GM18519 (cell line): ENCODE measurements at regions not wholly inside any gene's neighbourhood (a gene's known extent, or its start where the extent isn't known, plus 50 kb on each side); places are given as distances from the start of the nearest gene placed in this dataset.
"Not testable (repeated sequence)": the region's sequence is repeated elsewhere in the genome, so short reads cannot be mapped to it uniquely, and the experiment has no call there.

ENCODE experiments used
- ATAC-seq: cut with Tn5 transposase; IDR thresholded peaks from one replicate; pipeline ENCODE4 v1.9.1; 2021; ENCODE audit warnings: mild to moderate bottlenecking, moderate library complexity; ENCODE audit not compliant: unreplicated experiment, low FRiP score

DNA sequence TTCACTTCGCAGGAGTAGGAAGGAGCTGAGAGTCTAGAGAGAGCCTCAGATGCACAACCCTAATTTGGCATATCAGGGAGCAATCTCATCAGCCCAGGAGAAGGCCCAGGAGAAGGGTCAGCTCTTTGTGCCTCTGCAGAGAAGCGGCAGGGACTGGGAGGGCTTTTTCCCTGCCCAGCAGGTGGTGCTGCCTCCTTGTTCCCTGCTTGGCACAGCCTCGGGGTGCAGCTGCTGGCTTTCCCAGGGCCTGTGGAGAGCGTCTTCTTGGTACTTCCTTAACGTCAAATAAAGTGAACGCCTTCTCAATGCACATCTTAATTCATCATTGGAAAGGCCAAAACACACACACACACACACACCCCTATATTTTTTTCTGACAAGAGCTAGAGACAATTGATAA is 519.3 kb downstream of the GOLGA6L6 start:
- not testable (repeated sequence) for ATAC-seq

DNA sequence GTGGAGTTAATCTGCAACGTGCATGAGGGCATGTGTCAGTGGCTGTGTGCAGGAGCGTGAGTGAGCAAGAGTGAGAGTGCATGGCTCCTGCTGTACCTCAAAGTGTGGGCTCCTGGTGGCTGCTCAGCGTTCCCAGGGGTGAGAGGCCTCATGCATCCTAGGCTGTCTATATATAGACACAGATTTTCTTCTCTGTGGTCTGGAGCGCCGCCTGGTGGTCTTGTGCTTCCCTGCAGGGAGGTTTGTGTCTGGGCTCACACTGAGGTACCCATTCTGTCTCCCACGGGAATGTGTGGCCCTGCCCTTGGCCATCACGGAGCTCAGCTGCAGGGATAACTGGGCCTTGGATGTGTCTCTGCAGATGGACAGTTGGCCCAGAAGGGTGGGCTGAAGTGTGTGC is 520.2 kb downstream of the GOLGA6L6 start:
- ATAC-seq = not testable (repeated sequence)

DNA sequence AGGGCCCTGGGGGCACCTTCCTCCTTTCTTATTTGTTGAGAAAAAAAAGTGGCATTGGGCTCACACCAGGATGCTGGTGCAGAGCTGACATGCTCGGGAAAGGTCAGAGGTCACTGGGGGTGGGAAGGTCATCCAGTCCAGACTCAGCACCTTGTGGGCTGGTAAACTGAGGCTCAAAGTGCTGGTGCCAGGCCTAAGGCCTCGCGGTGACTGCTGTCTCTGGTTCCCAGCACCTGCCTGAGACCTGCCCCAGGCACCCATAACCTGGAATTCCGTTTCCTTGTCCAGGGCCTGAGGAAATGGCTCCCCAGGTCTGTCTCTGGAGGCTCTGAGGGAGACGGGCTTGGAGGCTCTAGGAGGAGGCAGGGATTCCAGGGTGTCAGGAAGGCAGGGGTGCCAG is 521.0 kb downstream of the GOLGA6L6 start:
- ATAC-seq = not testable (repeated sequence)

DNA sequence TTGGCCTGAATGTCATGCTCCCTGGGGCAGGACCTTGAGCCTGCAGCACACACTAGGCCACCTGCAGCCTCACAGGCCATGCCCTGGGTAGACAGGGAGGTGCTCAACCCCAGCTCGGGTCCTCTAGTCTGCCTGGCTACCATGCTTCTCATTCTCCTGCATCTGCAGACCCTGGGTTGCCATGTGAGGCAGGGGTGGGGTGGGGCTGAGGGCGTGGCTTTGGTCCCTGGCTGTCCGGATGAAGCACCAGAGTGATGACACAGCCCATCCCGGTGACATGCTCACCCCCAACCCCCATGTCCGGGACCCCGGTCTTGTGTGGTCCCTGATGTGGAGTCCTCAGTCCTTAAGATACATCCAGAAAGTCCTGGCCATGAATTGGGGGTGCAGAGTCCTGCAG is 521.8 kb downstream of the GOLGA6L6 start:
- not testable (repeated sequence) for ATAC-seq

DNA sequence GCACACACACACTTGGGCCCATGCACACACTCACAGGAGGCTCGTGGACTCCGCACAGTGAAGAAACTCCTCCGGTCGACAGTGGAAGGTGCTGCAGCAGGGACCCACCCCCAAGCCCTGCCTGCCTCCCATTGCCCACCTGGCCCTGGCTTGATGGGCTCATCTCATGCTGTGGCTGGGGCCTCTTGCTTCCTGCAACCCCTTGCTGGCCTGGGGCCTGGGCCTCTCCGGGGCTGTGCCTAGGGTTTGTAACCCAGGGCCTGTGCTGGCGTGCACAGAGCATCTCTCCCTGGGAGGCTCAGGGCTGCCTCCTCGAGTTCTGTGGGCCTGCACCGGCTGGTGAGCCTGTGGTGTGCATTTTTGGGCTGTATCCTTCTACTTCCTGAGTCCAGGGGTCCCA is 524.0 kb downstream of the GOLGA6L6 start:
- not testable (repeated sequence) for ATAC-seq

DNA sequence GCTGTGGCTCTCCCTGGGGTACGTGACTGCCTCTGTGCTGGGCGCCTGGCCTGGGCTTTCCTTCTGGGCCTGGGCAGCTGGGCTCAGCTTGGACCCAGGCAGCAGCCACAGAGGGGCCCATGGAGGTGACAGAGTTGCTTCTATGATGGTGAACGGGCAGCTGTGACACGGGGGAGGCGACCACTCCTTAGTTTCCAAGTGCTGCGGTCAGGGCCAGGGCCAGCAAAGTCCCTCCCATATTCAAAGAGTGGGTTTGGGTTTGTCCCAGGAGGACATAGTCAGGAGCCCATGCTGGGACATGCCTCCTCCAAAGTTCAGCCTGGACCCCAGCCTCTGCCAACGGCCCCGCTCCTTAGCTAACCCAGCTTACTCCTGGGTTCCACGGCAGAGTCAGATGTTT is 524.7 kb downstream of the GOLGA6L6 start:
- ATAC-seq = not testable (repeated sequence)

DNA sequence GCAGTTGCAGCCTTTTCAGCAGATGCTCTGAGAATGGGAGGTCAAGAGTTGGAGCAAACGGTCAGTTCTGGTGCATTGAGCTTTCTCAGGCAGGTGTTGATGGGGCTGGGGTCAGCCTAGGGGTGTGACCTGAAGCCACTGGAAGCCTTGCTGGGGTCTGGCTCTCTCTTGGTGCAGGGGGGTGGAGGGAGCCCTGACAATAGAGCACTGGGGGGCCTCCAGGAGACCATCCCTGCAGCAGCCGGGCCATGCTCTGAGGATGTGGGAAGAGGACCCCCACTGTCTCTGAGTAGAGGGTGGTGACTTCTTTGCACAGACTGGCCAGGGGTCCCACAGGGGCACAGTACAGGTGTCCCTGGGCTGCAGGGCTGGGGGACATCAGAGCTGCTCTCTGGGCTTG is 528.8 kb downstream of the GOLGA6L6 start:
- not testable (repeated sequence) for ATAC-seq

DNA sequence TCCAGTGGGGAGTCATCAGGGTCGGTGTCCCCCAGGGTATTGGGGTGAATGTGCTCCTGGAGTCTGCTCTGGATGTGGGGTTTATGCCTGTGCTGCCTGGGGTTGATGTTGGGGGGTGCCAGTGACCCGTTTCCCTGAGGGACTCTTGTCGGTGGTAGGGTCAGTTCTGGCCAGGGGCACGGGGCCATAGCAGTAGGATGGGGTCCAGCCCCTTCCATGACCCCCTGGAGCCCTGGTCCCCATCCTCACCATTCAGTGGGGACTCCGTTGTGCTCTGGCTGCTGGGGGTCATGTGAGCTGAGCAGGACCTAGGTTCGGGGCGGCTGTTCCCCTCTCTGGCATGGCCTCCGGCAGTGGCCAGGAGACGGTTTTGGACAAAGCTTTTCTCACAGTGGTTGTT is 530.8 kb downstream of the GOLGA6L6 start:
- ATAC-seq = not testable (repeated sequence)

DNA sequence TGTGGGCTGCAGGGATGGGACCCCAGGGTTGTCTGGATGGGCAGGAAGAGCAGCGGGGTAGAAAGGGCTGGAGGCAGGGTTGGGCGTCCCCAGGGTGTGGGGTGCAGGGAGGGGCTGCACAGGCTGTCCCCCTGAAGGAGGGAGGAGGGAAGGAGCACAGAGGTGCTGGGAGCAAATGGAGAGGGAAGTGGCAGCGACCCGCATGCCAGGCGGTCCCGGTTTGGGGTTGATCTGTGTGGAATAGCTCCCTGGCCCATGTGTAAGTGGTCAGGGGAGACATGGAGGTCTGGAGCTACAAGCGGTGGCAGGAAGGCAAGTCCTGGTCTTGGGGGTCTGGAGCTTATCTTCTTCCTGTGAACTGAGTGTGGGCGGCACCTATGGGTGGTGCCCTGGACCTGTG is 532.0 kb downstream of the GOLGA6L6 start:
- not testable (repeated sequence) for ATAC-seq

DNA sequence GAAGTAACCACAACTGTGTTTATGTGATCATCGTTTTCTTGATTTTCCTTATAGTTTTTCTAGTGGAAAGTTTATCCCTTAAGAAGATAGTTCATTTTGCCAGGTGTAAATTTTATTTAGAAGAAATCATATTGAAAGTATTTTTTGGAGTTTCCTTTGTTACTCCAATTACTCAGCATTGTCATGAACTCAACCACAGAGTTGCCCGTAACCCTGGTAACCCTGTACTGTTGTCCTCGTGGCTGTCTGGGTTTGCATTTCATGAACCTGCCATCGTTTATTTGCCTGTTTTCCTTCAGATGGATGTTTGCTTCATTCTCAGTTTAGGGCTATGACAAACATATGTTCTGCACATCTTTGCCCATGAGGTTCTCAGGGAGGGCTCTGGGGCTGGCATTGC is 534.3 kb downstream of the GOLGA6L6 start:
- ATAC-seq = not testable (repeated sequence)

DNA sequence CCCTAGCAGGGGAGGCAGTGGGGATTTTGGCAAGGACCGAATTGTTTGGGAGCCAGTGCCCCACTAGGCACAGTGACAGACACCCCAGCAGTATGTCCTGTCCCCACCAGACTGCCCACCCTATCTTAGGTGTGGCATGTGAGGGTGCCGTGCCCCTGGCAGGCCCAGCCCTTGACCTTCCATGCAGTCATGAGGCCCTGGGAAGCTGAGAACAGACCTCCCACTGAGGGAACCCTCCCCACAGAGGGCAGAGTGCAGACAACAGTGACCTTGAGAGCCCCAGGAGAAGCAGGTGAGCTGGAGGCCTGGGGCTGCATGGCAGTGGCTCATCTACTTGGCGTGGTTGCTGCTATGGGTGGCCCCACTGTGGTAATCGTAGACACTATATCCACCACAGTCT is 538.1 kb downstream of the GOLGA6L6 start:
- ATAC-seq = not testable (repeated sequence)

DNA sequence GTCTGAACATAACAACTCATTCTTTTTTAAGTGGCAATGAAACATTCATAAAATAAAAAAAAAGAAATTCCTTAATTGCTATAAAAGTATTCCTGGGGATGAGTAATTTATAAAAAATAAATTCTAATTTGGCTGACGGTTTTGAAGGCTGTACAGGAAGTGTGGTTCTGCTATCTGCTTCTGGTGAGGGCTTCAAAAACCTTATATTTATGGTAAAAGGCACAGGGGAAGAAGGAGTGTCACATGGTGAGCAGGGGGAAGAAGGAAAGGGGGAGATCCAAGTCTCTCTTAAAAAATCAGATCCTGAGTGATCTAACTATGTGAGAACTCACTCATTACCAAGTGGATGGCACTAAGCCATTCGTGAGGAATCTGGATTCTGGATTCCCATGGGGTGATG is 539.0 kb downstream of the GOLGA6L6 start:
- ATAC-seq = not testable (repeated sequence)

DNA sequence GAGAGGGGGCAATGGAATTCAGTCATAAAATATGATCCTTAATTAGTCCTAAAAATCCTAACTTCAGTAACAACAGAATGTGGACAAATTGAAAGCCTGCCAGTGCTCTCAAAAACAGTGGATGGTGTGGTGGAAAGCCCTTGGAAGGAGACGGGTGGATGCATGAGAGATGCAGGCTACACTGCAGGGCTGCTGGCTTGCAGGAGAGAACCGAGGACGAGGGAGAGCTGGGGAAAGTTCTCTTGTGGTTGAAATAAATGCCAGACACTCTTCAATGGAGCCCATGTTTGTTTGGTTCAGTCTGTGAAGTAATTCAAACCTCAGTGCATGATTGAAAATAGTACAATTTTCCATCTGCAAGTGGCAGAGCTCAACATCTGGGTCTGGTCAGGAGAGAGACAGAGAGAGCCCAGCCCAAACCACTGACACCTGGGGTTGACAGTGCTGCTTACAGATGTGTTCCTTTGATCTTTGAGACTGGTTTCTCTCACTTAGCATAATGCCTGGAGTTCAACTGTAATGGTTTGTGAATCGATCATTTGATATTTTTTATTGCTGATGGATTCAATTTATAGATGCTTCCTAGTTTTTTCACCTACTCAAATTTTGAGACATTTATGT is 544.9 kb downstream of the GOLGA6L6 start:
- ATAC-seq = not testable (repeated sequence)

DNA sequence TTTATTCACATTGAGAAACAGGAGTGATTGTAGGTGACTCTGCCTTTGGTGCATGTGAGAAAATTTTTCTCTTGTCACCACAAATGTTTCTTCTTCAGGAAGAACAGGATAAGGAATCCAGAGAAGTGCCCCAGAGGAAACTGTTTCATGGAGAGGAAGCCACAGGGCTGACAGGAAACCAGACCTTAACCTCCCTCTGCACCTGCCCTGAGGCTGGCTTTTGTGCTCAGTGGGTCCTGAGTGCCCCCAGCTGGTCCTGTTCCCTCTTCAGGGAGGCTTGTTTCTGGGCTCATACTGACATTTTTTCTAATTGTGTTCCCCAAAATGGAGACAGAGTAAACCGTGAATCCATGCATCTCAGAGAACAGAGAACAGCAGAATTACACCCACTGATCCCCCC is 546.3 kb downstream of the GOLGA6L6 start:
- ATAC-seq = not testable (repeated sequence)

DNA sequence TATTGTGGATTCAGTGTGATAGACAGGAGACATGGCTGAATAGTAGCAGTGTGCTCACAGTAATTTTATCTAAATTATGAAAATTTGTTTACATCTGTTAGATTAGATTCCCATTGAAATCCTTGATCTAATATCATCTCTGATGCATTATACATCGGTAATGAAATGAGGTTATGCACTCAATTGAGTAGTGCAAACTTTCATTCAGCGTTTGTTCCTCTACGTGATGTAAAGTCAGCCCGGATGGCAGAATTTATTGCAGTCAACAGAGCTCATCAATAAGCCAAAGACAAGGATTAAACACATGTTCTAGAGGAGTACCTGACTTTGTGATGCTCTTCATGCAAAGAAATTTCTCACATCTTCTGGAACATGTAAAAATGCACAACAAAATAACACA is 549.2 kb downstream of the GOLGA6L6 start:
- no peak for ATAC-seq

DNA sequence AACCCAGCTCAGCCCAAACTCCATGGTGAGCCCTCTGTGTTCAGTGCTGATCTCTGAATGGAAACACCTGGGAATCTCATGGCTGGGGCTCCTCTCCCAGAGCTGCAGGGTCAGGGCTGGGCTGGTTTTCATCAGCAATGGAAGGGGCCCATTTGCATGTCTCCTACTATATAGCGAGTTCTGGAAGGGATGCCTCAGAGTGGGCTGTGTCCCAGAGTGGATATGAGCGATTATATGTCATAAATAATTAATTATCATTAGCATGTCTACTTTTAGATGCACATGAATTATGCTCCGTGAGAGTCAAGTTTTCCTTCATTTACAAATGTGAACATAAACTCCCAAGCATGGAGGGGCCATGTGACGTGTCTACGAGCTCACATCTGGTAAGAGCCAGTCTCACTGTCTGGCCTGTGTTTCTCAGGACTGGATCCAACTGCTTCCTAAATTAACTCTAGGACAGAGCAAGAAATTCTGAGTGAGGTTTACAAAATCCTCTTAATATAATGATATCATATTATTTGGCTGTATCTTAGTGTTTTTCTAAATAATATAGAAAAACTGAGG is 553.4 kb downstream of the GOLGA6L6 start:
- ATAC-seq = no peak

DNA sequence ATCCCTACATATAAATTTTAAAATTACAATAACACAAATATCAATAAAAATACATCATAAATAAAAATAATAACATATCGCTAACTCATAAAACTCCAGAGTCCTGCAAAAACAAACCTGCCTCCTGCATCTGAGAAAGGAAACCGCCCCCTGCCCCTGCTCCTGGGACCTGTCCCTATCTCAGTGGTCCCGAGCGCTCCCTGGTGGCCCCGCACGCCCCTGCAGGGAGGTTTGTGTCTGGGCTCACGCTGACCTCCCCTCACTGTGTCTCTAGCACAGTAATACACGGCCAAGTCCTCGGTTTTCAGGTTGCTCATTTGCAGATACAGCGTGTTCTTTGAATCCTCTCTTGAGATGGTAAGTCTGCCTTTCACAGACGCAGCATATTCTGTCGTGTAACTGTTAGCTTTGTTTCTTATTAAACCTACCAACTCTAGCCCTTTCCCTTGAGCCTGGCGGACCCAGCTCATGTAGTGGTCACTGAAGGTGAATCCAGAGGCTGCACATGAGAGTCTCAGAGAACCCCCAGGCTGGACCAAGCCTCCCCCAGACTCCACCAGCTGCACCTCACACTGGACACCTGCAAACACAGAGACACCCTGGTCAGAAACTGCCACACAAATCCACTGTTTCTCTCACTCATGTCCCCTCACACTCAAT is 554.1 kb downstream of the GOLGA6L6 start:
- no peak for ATAC-seq

DNA sequence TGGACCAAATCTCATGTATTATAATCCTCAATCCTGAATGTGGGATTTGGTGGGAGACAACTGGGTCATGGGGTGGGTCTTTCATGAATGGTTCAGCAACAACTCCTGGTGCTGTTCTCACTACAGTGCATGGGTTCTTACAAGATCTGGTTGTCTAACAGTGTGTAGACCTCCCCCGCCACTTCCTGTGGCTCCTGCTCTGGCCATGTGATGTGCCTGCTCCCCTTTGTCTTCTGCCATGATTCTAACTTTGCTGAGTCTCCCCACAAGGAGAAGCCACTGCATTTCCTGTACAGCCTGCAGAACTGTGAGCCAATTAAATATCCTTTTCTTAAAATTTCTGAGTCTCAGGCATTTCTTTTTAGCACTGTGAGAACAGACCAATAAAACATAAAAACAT is 557.5 kb downstream of the GOLGA6L6 start:
- ATAC-seq = no peak

DNA sequence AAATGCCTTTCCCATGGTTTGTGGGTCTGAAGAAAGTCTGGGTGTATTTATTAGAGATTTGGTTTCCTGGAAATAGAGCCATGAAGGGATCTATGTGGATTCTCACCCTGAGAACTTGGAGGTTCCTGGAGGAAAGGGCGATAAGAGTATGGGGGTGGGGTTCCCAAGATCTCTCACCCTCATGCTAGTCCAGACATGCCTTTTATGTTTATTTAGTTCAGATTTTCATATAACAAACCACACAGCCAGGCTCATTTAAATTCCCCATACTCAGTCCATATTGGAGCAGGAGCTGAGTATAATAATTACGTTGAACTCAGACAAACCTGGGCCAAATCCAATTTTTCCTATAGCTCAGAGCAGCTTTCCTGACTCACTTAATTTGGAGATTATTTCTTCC is 566.6 kb downstream of the GOLGA6L6 start:
- ATAC-seq = no peak

DNA sequence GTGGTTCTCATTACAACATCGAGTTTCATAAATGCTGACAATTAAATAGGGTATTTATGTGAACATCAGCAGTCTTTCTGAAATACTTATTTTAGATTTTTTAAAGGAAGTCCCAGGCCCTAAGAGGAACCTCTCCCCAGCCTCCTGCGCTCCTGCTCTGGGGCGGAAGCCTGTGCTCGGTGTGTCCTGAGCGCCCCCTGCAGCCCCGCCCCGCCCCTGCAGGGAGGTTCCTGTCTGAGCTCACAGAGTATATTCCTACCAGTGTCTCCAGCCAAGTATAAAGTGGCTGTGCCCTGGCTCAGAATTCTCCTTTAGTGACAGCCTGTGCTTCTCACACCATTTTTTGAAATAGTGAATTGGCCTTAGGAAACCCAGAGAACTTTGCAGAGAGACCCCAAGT is 567.9 kb downstream of the GOLGA6L6 start:
- ATAC-seq = no peak

DNA sequence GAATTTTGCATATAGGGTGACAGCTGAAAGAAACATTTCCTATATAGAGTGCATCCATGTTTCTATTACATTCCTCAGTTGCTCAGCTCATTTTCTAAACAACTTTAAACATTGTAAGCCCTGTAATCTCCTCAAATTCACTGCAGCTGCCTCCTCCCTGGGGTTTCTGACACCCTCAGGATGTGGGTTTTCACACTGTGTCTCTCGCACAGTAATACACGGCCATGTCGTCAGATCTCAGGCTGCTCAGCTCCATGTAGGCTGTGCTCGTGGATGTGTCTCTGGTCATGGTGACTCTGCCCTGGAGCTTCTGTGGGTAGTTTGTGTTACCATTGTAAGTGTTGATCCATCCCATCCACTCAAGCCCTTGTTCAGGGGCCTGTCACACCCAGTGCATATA is 569.0 kb downstream of the GOLGA6L6 start:
- ATAC-seq = not testable (repeated sequence)

DNA sequence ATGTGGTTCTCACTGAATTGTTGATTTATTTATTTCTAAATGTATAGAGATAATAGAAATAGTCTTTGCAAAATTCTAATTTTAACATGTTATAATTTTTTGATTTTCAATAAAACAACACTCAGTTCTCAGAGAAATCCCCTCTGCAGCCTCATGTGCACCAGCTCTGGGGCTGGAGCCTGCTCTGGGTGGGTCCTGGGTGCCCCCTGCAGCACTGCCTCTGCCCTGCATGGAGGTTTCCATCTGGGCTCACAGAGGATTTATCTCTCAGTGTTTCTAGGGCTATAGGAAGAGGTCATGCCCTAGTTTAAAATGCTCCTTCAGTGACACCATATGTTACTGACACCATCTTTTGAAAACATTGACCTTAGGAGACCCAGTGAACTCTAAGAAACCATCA is 576.0 kb downstream of the GOLGA6L6 start:
- not testable (repeated sequence) for ATAC-seq
